Fibroblast of skin of right quadriceps (primary cell): ENCODE measurements at regions not wholly inside any gene's neighbourhood (a gene's known extent, or its start where the extent isn't known, plus 50 kb on each side); places are given as distances from the start of the nearest gene placed in this dataset.

ENCODE experiments used
- DNase-seq: peaks from one replicate; pipeline ENCODE4 v3.0.0-alpha.2; 2013

DNA sequence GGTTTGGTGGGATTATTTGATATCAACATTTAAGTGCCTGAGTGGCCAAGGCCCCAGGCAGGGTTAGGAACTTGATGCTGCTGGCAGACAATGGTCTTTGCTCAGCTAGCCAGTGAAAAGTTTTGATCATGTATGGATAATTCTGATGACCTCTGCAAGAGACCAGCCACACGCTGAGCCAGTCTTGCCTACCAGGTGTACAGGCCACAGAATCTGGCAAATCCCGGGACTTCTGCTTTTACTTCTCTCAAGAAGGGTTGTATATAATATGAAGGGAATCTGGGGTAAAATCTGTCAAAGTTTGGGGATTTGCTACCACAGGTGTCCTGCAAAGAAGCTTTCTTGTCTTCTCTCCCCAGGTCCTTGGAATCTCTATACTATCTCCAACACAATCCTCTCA, 331.4 kb upstream of the GOLIM4 start:
- DNase-seq, result no peak

- peak; percentile 9 for DNase-seq
These were observed 330.3 kb upstream of the GOLIM4 start for GRCh38 chr3:168425936-168426595.

GRCh38 chr3:168424059-168424734, 328.5 kb upstream of the GOLIM4 start:
- DNase-seq, result no peak

DNA sequence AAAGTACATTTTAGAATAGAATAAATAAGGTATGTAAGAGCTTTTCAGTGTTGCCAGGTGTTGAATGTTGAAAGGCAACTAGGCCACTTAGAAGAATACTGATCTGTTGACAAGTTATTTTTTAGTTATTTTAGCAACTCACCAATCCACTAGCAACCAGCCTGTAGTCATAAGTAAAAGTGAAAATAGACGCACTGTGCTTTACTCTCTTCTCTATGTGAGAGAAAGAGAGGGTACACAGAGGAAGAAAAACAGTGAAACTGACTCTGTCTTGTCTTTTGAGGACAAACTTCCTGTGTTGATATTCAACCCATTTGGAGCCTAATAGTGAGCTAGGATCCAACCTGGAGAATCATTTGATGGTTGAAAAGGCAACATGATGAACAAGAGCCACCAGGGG, 327.1 kb upstream of the GOLIM4 start:
- no peak for DNase-seq

DNA sequence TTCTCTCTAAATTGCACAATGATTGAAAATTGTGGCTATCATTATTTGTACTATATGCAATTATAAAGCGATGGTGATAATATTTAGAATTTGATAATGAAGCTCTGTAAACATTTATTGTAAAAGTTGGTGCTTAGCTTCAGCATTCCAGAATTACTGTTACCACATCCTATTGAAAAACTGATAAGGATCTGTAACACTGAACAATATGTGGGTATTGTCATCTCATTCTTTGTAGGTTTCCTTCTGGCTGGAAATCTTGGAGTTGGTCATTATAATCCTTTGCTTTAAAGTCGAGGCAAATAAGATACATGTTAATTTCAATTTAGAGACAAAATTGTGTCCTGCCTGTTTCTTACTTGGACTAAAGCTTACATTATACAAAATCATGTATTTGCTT, 323.4 kb upstream of the GOLIM4 start:
- DNase-seq, result no peak

GRCh38 chr3:168417016-168417415, 321.3 kb upstream of the GOLIM4 start:
- DNase-seq, result no peak

- no peak for DNase-seq
These were observed 320.7 kb upstream of the GOLIM4 start for GRCh38 chr3:168416446-168416845.

- no peak for DNase-seq
These were observed 318.4 kb upstream of the GOLIM4 start for GRCh38 chr3:168414149-168414548.

DNA sequence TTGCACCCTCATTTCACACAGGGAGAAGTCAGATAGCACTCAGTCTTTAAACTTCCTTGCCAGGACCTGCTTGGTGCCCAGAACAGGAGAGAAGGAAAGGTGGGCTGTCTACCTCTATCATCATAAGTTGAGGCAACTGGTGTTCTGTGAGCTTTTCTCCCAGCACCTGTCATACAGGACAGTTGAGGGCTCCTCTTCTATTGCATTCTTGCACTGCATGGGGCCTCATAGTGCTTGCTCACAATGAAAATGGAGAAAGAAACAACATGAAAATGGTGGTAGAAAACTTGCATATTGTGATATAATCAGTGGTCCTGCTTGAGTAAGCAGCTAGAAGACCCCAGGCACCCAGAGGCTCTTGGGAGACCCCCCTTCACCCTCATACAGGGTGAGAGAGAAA, 311.7 kb upstream of the GOLIM4 start:
- no peak for DNase-seq

- no peak for DNase-seq
These were observed 309.6 kb upstream of the GOLIM4 start for GRCh38 chr3:168405288-168405687.

- DNase-seq, result no peak
These were observed 302.8 kb upstream of the GOLIM4 start for GRCh38 chr3:168398371-168399025.

- no peak for DNase-seq
These were observed 301.1 kb upstream of the GOLIM4 start for GRCh38 chr3:168396861-168397260.

GRCh38 chr3:168395551-168395950, 299.8 kb upstream of the GOLIM4 start:
- no peak for DNase-seq

DNA sequence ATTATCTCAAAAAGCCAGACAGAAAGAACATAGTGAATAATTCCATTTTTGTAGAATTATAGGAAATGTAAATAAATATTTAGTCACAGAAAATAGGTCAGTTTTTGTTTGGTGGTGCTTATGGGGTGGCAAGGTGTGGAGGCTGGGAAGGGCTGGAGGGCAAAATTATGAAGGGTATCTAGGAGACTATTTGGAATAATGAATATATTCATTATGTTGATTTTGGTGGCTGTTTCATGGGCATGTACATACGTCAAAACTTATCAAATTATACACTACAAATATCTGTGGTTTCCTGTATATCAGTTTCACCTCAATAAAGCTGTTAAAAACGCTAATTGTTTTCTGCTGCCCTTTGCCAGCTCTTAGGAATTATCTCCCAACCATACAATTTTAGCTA, 298.7 kb upstream of the GOLIM4 start:
- DNase-seq, result no peak

DNA sequence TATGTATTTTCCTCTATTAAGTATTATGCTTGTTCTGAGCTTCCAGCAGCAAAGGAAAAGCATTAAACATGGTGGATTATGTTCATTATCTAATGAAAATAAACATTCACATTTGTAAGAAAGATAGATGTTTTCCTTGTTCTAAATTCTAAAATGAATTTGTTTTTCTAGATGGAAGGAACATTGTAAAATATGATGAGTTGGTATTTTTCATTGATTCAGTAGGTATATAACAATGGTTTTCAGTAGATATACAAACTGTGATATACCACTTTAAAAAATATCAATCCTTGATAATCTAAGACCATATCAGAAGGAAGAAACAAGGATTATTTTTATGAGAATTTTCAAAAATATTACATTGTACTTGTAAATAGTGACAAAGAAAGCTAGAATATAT, 290.6 kb upstream of the GOLIM4 start:
- no peak for DNase-seq

DNA sequence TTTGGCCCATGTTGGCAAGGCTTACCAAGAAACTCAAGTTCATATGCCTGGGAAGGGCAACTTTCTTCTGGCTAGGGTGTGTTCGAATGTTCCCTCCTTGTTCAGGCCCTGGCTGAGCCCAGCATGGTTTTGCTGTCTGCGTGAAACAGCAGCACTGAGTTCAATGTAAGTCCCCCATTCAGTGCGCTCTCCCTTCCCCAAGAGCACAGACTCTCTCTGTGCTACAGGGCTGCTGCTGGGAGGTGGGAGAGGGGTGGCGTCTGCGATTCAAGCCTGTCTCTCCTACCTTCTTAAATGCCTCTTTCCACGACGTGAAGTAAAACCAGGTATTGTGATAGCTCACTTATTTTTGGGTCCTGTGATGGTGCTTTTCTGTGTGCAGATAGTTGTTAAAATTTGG, 289.3 kb upstream of the GOLIM4 start:
- DNase-seq, result no peak

GRCh38 chr3:168383573-168383972, 287.8 kb upstream of the GOLIM4 start:
- no peak for DNase-seq

- DNase-seq, result no peak
These were observed 276.1 kb upstream of the GOLIM4 start for GRCh38 chr3:168371846-168372245.

- no peak for DNase-seq
These were observed 269.2 kb upstream of the GOLIM4 start for GRCh38 chr3:168364967-168365366.

- no peak for DNase-seq
These were observed 267.0 kb upstream of the GOLIM4 start for GRCh38 chr3:168362661-168363247.

DNA sequence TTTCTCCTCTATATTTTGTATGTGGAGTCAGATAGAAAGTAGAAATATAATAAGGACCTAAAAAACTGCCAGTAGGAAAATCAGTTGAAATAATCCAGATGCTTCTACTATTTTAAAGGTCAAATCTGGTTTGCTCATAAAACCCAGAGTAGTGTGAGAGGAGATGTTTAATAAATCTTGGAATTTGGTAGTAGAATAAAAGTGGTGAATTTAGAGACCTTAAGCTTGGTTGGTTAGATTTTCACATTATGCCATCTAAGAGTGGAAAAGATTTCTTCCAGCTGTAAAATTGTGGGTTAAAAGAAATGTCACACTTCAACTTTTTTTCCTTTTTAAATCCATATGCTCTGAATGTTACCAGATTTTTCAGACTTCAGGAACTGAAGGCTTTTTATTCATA, 266.4 kb upstream of the GOLIM4 start:
- no peak for DNase-seq

- no peak for DNase-seq
These were observed 265.3 kb upstream of the GOLIM4 start for GRCh38 chr3:168360993-168361392.

- DNase-seq, result no peak
These were observed 247.5 kb upstream of the GOLIM4 start for GRCh38 chr3:168342946-168343850.
